Left hindlimb (tissue), 1 donor: ENCODE measurements at regions not wholly inside any gene's neighbourhood (a gene's known extent, or its start where the extent isn't known, plus 50 kb on each side); places are given as distances from the start of the nearest gene placed in this dataset.

ENCODE experiments used
- DNase-seq: peaks from one replicate; pipeline ENCODE4 v3.0.0-alpha.2; 2018

GRCh38 chr5:68380078-68380477 lies 164.5 kb downstream of the PIK3R1 start:
- DNase-seq, result no peak

GRCh38 chr5:68381060-68381459 lies 165.5 kb downstream of the PIK3R1 start:
- no peak for DNase-seq

- no peak for DNase-seq
These were observed 166.4 kb downstream of the PIK3R1 start for GRCh38 chr5:68381909-68382308.

GRCh38 chr5:68382640-68383039 lies 167.1 kb downstream of the PIK3R1 start:
- no peak for DNase-seq

GRCh38 chr5:68383888-68384310 lies 168.3 kb downstream of the PIK3R1 start:
- no peak for DNase-seq

GRCh38 chr5:68384936-68385594 lies 169.5 kb downstream of the PIK3R1 start:
- no peak for DNase-seq

GRCh38 chr5:68385936-68386335 lies 170.4 kb downstream of the PIK3R1 start:
- no peak for DNase-seq

- DNase-seq, result no peak
These were observed 171.7 kb downstream of the PIK3R1 start for GRCh38 chr5:68387074-68387796.

- DNase-seq, result no peak
These were observed 174.1 kb downstream of the PIK3R1 start for GRCh38 chr5:68389618-68390017.

- no peak for DNase-seq
These were observed 177.1 kb downstream of the PIK3R1 start for GRCh38 chr5:68392617-68393016.

- no peak for DNase-seq
These were observed 179.7 kb downstream of the PIK3R1 start for GRCh38 chr5:68395302-68395701.

- no peak for DNase-seq
These were observed 180.5 kb downstream of the PIK3R1 start for GRCh38 chr5:68395926-68396511.

- DNase-seq, result no peak
These were observed 181.2 kb downstream of the PIK3R1 start for GRCh38 chr5:68396722-68397121.

GRCh38 chr5:68398146-68398812 lies 182.7 kb downstream of the PIK3R1 start:
- DNase-seq, result no peak

GRCh38 chr5:68403301-68403700 lies 187.7 kb downstream of the PIK3R1 start:
- no peak for DNase-seq

GRCh38 chr5:68404246-68404645 lies 188.7 kb downstream of the PIK3R1 start:
- DNase-seq, result no peak

GRCh38 chr5:68405026-68405684 lies 189.6 kb downstream of the PIK3R1 start:
- DNase-seq, result no peak

GRCh38 chr5:68405784-68406743 lies 190.5 kb downstream of the PIK3R1 start:
- DNase-seq, result no peak

GRCh38 chr5:68406767-68407241 lies 191.2 kb downstream of the PIK3R1 start:
- no peak for DNase-seq

GRCh38 chr5:68407311-68408239 lies 192.0 kb downstream of the PIK3R1 start:
- DNase-seq, result no peak
